Thoracic aorta (tissue), 2 donors: ENCODE measurements at regions not wholly inside any gene's neighbourhood (a gene's known extent, or its start where the extent isn't known, plus 50 kb on each side); places are given as distances from the start of the nearest gene placed in this dataset.

ENCODE experiments used
- ATAC-seq: fragments of 150-250 bp; one replicate; pipeline ENCODE4 v1.8.0; 2017; ENCODE audit warnings: low read depth; ENCODE audit not compliant: insufficient number of reproducible peaks, low FRiP score
- DNase-seq: peaks from one replicate; pipeline ENCODE4 v3.0.0-alpha.2; 2020; ENCODE audit warnings: low spot score
- H3K27ac ChIP-seq, 2 donors: fragments of 200-600 bp; sonication (generic); 1 replicate in 1 of 2; 2 replicates in 1 of 2; pipeline ENCODE4 v1.5.1; 2016; ENCODE audit warnings: mild to moderate bottlenecking in 2 of 2, moderate library complexity in 2 of 2
- H3K27me3 ChIP-seq: fragments of 200-600 bp; sonication (generic); replicated peaks from 2 replicates; pipeline ENCODE4 v1.6.0; 2016; ENCODE audit warnings: mild to moderate bottlenecking; ENCODE audit not compliant: insufficient read depth
- H3K36me3 ChIP-seq: fragments of 200-600 bp; sonication (generic); one replicate; pipeline ENCODE4 v1.5.1; 2016
- H3K4me1 ChIP-seq, 2 donors: fragments of 200-600 bp; sonication (generic); 1 replicate in 1 of 2; 2 replicates in 1 of 2; pipeline versions ENCODE4 v1.5.1 to v1.6.0; 2016; ENCODE audit warnings: low read depth in 2 of 2, mild to moderate bottlenecking in 1 of 2; ENCODE audit not compliant: control insufficient read depth in 1 of 2
- H3K4me3 ChIP-seq: fragments of 200-600 bp; sonication (generic); 2 replicates; pipeline ENCODE4 v1.5.1; 2016; ENCODE audit warnings: mild to moderate bottlenecking
- H3K9me3 ChIP-seq: fragments of 200-600 bp; sonication (generic); 2 replicates; pipeline ENCODE4 v1.5.1; 2016
- CTCF ChIP-seq: fragments of 200-600 bp; sonication (generic); IDR thresholded peaks from one replicate; pipeline ENCODE4 v1.5.1; 2019; ENCODE audit warnings: antibody characterized with exemption

- no peak for TF ChIP-seq CTCF
- no peak overlapping the region for H3K4me3 ChIP-seq
- H3K36me3 ChIP-seq: no peaks in the 10 kb centered on the region
- H3K4me1 ChIP-seq: peaks cover 3 to 10% of the 10 kb centered on the region in 2 donors
- no peaks in the 10 kb centered on the region for H3K27me3 ChIP-seq
- no peak overlapping the region for H3K27ac ChIP-seq
- no peak for ATAC-seq
- H3K9me3 ChIP-seq: no peaks in the 10 kb centered on the region
- DNase-seq: no peak
Observed at GRCh38 chr13:105918842-105919741, 616.4 kb downstream of the EFNB2 start.

- no peak for DNase-seq
- no peaks in the 10 kb centered on the region for H3K36me3 ChIP-seq
- no peaks in the 10 kb centered on the region for H3K9me3 ChIP-seq
- H3K27me3 ChIP-seq: no peaks in the 10 kb centered on the region
- peaks cover 3 to 10% of the 10 kb centered on the region in 2 donors for H3K4me1 ChIP-seq
- ATAC-seq: no peak
- no peak overlapping the region for H3K27ac ChIP-seq
- H3K4me3 ChIP-seq: no peak overlapping the region
- TF ChIP-seq CTCF: no peak
Observed at GRCh38 chr13:105915146-105915850, 620.2 kb downstream of the EFNB2 start.

- Histone ChIP-seq H3K4me1 (peaks cover 3 to 10% of the 10 kb centered on the region in 2 donors), H3K27ac (no peak overlapping the region), H3K27me3 (no peaks in the 10 kb centered on the region), H3K4me3 (no peak overlapping the region), H3K36me3 (no peaks in the 10 kb centered on the region), H3K9me3 (no peaks in the 10 kb centered on the region)
- DNase-seq (no peak), ATAC-seq (no peak)
- TF ChIP-seq CTCF: no peak
Observed at GRCh38 chr13:105914291-105915036, 621.0 kb downstream of the EFNB2 start.

GRCh38 chr13:105908586-105908985 is 626.9 kb downstream of the EFNB2 start:
- ATAC-seq: no peak
- no peaks in the 10 kb centered on the region for H3K36me3 ChIP-seq
- no peaks in the 10 kb centered on the region for H3K9me3 ChIP-seq
- H3K4me3 ChIP-seq: no peak overlapping the region
- no peak overlapping the region for H3K27ac ChIP-seq
- DNase-seq: no peak
- no peaks in the 10 kb centered on the region for H3K4me1 ChIP-seq
- TF ChIP-seq CTCF: no peak
- no peaks in the 10 kb centered on the region for H3K27me3 ChIP-seq
